ENCODE measurements at regions not wholly inside any gene's neighbourhood (a gene's known extent, or its start where the extent isn't known, plus 50 kb on each side); places are given as distances from the start of the nearest gene placed in this dataset.

GRCh38 chr4:71857713-71858451 is 74.0 kb upstream of the GC start:
- TF ChIP-seq CTCF (conservative IDR thresholded peaks at IDR 0.05; ENCODE audit: low read depth, low read length) (no peak), EZH2 (IDR thresholded peaks at IDR 0.05; ENCODE audit: borderline replicate concordance, low read depth, low read length, poor library complexity, severe bottlenecking) (no peak)

Data from A673 (cell line).